ENCODE measurements at regions not wholly inside any gene's neighbourhood (a gene's known extent, or its start where the extent isn't known, plus 50 kb on each side); places are given as distances from the start of the nearest gene placed in this dataset.
A peak's percentile ranks its signal among the peaks of the same experiment; 100 is the strongest.

DNA sequence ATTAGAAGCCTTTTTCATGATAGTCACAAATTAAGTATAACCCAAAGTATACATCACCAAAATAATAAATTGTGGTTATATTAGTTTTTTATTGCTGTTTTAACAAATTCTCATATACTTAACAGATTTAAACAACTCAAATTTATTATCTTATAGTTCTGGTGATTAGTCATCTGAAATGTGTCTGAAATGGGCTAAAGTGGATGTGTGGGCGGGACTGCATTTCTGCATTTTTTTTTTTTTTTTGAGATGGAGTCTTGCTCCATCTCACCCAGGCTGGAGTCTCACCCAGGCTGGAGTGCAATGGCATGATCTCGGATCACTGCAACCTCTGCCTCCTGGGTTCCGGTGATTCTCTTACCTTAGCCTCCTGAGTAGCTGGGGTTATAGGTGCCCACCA is 891.5 kb upstream of the CELF2 start:
- Histone ChIP-seq H2BK120ac (ENCODE audit: insufficient read depth, low read length, poor library complexity) (no peak overlapping the region), H3K79me2 (ENCODE audit: control insufficient read depth, insufficient read depth, low read length, poor library complexity) (no peaks in the 10 kb centered on the region), H3K27ac (ENCODE audit: low read depth, low read length) (no peak overlapping the region), H2BK5ac (ENCODE audit: low read depth, low read length, poor library complexity) (no peak overlapping the region), H3K9ac (ENCODE audit: low read length) (no peak overlapping the region), H3K79me1 (ENCODE audit: low read length) (no peaks in the 10 kb centered on the region), H2AFZ (ENCODE audit: insufficient read depth, low read length, poor library complexity) (no peak overlapping the region), H3K27me3 (ENCODE audit: insufficient read depth, low read length) (no peaks in the 10 kb centered on the region), H4K91ac (ENCODE audit: low read depth, low read length) (no peak overlapping the region), H4K8ac (ENCODE audit: low read depth, low read length) (no peak overlapping the region), H3K4me1 (ENCODE audit: control insufficient read depth in 1 of 2, insufficient read depth in 2 of 2, low read length in 2 of 2) (no peaks in the 10 kb centered on the region), H3K18ac (ENCODE audit: low read length) (no peak overlapping the region), H4K12ac (ENCODE audit: low read depth, low read length) (no peak overlapping the region), H3K4ac (ENCODE audit: low read depth, low read length) (no peak overlapping the region), H3K14ac (ENCODE audit: low read length) (no peak overlapping the region), H3K23ac (ENCODE audit: low read length) (no peak overlapping the region), H2BK12ac (ENCODE audit: low read length) (no peak overlapping the region), H3K36me3 (ENCODE audit: control insufficient read depth in 1 of 2, insufficient read depth in 2 of 2, low read length in 2 of 2) (no peaks in the 10 kb centered on the region), H2AK5ac (ENCODE audit: low read length) (no peak overlapping the region), H3K9me3 (ENCODE audit: insufficient read depth, low read depth, low read length) (no peaks in the 10 kb centered on the region), H3K4me3 (ENCODE audit: low read depth, low read length) (no peak overlapping the region), H3K4me2 (ENCODE audit: low read length) (no peak overlapping the region)
- no CpG with 5 or more reads among the region's 3 CpGs for WGBS (ENCODE audit: extremely low coverage, insufficient coverage, insufficient read length)
- DNase-seq, result no peak

DNA sequence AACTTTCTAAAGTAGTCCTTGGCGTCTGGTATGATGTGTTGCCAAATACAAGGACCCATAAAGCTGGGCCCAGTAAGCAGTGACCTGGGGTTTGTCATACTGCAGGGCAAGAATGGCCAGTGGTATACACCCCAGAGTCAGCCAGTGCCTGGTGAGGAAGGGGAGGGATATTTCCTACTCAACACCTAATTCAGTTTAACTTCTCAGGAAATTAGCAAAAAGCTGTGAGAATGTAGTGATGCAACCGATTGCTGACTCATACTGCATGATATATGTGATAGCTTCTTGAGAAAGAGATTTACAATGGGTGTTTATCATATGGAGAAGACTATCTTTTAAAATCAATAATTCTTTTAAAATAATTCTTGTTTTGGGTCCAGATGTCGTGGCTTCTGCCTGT is 889.3 kb upstream of the CELF2 start:
- Histone ChIP-seq H3K79me2 (ENCODE audit: control insufficient read depth, insufficient read depth, low read length, poor library complexity) (no peaks in the 10 kb centered on the region), H2BK120ac (ENCODE audit: insufficient read depth, low read length, poor library complexity) (no peak overlapping the region)
- no CpG with 5 or more reads among the region's 3 CpGs for WGBS (ENCODE audit: extremely low coverage, insufficient coverage, insufficient read length)

GRCh38 chr10:10130686-10131085 is 887.0 kb upstream of the CELF2 start:
- no peak overlapping the region for H4K12ac ChIP-seq (ENCODE audit: low read depth, low read length)

More for the DNA sequence above, 889.3 kb upstream of the CELF2 start:
- Histone ChIP-seq H3K27me3 (ENCODE audit: insufficient read depth, low read length) (no peaks in the 10 kb centered on the region), H4K8ac (ENCODE audit: low read depth, low read length) (no peak overlapping the region), H2BK5ac (ENCODE audit: low read depth, low read length, poor library complexity) (no peak overlapping the region), H4K12ac (ENCODE audit: low read depth, low read length) (no peak overlapping the region), H3K14ac (ENCODE audit: low read length) (no peak overlapping the region), H3K9me3 (ENCODE audit: insufficient read depth, low read depth, low read length) (no peaks in the 10 kb centered on the region), H3K23ac (ENCODE audit: low read length) (no peak overlapping the region), H2AFZ (ENCODE audit: insufficient read depth, low read length, poor library complexity) (no peak overlapping the region), H3K18ac (ENCODE audit: low read length) (no peak overlapping the region), H2BK12ac (ENCODE audit: low read length) (no peak overlapping the region), H3K79me1 (ENCODE audit: low read length) (no peaks in the 10 kb centered on the region), H3K4me2 (ENCODE audit: low read length) (no peak overlapping the region), H3K4ac (ENCODE audit: low read depth, low read length) (no peak overlapping the region), H4K91ac (ENCODE audit: low read depth, low read length) (no peak overlapping the region), H3K36me3 (ENCODE audit: control insufficient read depth in 1 of 2, insufficient read depth in 2 of 2, low read length in 2 of 2) (no peaks in the 10 kb centered on the region), H2AK5ac (ENCODE audit: low read length) (no peak overlapping the region), H3K4me1 (ENCODE audit: control insufficient read depth in 1 of 2, insufficient read depth in 2 of 2, low read length in 2 of 2) (no peaks in the 10 kb centered on the region), H3K27ac (ENCODE audit: low read depth, low read length) (no peak overlapping the region), H3K9ac (ENCODE audit: low read length) (no peak overlapping the region), H3K4me3 (ENCODE audit: low read depth, low read length) (no peak overlapping the region)
- DNase-seq, result peak in 1 of 2 donors; percentile 10

DNA sequence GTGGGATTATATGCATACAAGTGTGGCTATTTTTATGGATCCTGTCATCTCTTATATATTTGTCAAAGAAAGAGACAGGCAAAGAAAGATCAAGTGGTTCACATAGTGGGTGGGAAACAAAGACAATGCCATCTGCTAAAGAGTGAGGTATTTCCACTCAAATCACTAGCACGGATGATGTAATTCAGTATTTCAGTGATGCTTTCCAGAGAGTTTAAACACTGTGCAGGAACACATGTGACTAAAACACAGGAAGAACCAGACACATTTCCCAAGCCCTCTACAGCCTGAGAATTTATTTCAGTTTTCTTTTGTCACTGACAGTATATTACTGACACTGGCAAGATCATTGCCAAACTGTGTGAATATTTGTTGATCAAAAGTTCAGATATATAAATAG is 885.7 kb upstream of the CELF2 start:
- Histone ChIP-seq H3K79me1 (ENCODE audit: low read length) (no peaks in the 10 kb centered on the region), H3K4me3 (ENCODE audit: low read depth, low read length) (no peak overlapping the region), H4K8ac (ENCODE audit: low read depth, low read length) (no peak overlapping the region), H3K36me3 (ENCODE audit: control insufficient read depth in 1 of 2, insufficient read depth in 2 of 2, low read length in 2 of 2) (no peaks in the 10 kb centered on the region), H3K4me1 (ENCODE audit: control insufficient read depth in 1 of 2, insufficient read depth in 2 of 2, low read length in 2 of 2) (no peaks in the 10 kb centered on the region), H3K14ac (ENCODE audit: low read length) (no peak overlapping the region), H2AK5ac (ENCODE audit: low read length) (no peak overlapping the region), H3K23ac (ENCODE audit: low read length) (no peak overlapping the region), H2BK12ac (ENCODE audit: low read length) (no peak overlapping the region), H4K91ac (ENCODE audit: low read depth, low read length) (no peak overlapping the region), H2BK120ac (ENCODE audit: insufficient read depth, low read length, poor library complexity) (no peak overlapping the region), H3K18ac (ENCODE audit: low read length) (no peak overlapping the region), H3K79me2 (ENCODE audit: control insufficient read depth, insufficient read depth, low read length, poor library complexity) (no peaks in the 10 kb centered on the region), H3K4me2 (ENCODE audit: low read length) (no peak overlapping the region), H2BK5ac (ENCODE audit: low read depth, low read length, poor library complexity) (no peak overlapping the region), H3K9me3 (ENCODE audit: insufficient read depth, low read depth, low read length) (no peaks in the 10 kb centered on the region), H3K27me3 (ENCODE audit: insufficient read depth, low read length) (no peaks in the 10 kb centered on the region), H3K27ac (ENCODE audit: low read depth, low read length) (no peak overlapping the region), H3K9ac (ENCODE audit: low read length) (no peak overlapping the region), H2AFZ (ENCODE audit: insufficient read depth, low read length, poor library complexity) (no peak overlapping the region), H3K4ac (ENCODE audit: low read depth, low read length) (no peak overlapping the region), H4K12ac (ENCODE audit: low read depth, low read length) (no peak overlapping the region)
- no CpG with 5 or more reads among the region's 1 CpG for WGBS (ENCODE audit: extremely low coverage, insufficient coverage, insufficient read length)
- DNase-seq, result no peak

More at GRCh38 chr10:10130686-10131085, 887.0 kb upstream of the CELF2 start:
- H3K18ac ChIP-seq (ENCODE audit: low read length), result no peak overlapping the region
- WGBS (ENCODE audit: extremely low coverage, insufficient coverage, insufficient read length), result no CpG with 5 or more reads among the region's 2 CpGs
- DNase-seq, result no peak
- no peaks in the 10 kb centered on the region for H3K36me3 ChIP-seq (ENCODE audit: control insufficient read depth in 1 of 2, insufficient read depth in 2 of 2, low read length in 2 of 2)
- no peaks in the 10 kb centered on the region for H3K79me2 ChIP-seq (ENCODE audit: control insufficient read depth, insufficient read depth, low read length, poor library complexity)
- no peak overlapping the region for H2BK120ac ChIP-seq (ENCODE audit: insufficient read depth, low read length, poor library complexity)
- H2AK5ac ChIP-seq (ENCODE audit: low read length), result no peak overlapping the region
- no peak overlapping the region for H3K4me3 ChIP-seq (ENCODE audit: low read depth, low read length)
- H3K4ac ChIP-seq (ENCODE audit: low read depth, low read length), result no peak overlapping the region
- H3K9ac ChIP-seq (ENCODE audit: low read length), result no peak overlapping the region
- no peak overlapping the region for H3K14ac ChIP-seq (ENCODE audit: low read length)
- no peaks in the 10 kb centered on the region for H3K79me1 ChIP-seq (ENCODE audit: low read length)
- H3K4me1 ChIP-seq (ENCODE audit: control insufficient read depth in 1 of 2, insufficient read depth in 2 of 2, low read length in 2 of 2), result no peaks in the 10 kb centered on the region
- H3K4me2 ChIP-seq (ENCODE audit: low read length), result no peak overlapping the region
- H3K27ac ChIP-seq (ENCODE audit: low read depth, low read length), result no peak overlapping the region
- H4K91ac ChIP-seq (ENCODE audit: low read depth, low read length), result no peak overlapping the region
- H3K23ac ChIP-seq (ENCODE audit: low read length), result no peak overlapping the region
- no peaks in the 10 kb centered on the region for H3K9me3 ChIP-seq (ENCODE audit: insufficient read depth, low read depth, low read length)
- H2AFZ ChIP-seq (ENCODE audit: insufficient read depth, low read length, poor library complexity), result no peak overlapping the region
- H4K8ac ChIP-seq (ENCODE audit: low read depth, low read length), result no peak overlapping the region
- H2BK12ac ChIP-seq (ENCODE audit: low read length), result no peak overlapping the region
- H2BK5ac ChIP-seq (ENCODE audit: low read depth, low read length, poor library complexity), result no peak overlapping the region
- H3K27me3 ChIP-seq (ENCODE audit: insufficient read depth, low read length), result no peaks in the 10 kb centered on the region
